HG03354 (cell line): ENCODE measurements at regions not wholly inside any gene's neighbourhood (a gene's known extent, or its start where the extent isn't known, plus 50 kb on each side); places are given as distances from the start of the nearest gene placed in this dataset.

ENCODE experiments used
- ATAC-seq: cut with Tn5 transposase; IDR thresholded peaks from one replicate; pipeline ENCODE4 v1.9.1; 2021; ENCODE audit warnings: mild to moderate bottlenecking; ENCODE audit not compliant: unreplicated experiment, poor library complexity, severe bottlenecking

GRCh38 chr11:15525582-15525981 is 410.9 kb downstream of the INSC start:
- no peak for ATAC-seq

- ATAC-seq, result no peak
These were observed 411.3 kb downstream of the INSC start for GRCh38 chr11:15526032-15526431.

- ATAC-seq, result no peak
These were observed 412.2 kb downstream of the INSC start for GRCh38 chr11:15526859-15527450.

GRCh38 chr11:15532432-15532831 is 417.7 kb downstream of the INSC start:
- ATAC-seq, result no peak

GRCh38 chr11:15534266-15534665 is 419.5 kb downstream of the INSC start:
- ATAC-seq, result no peak

- ATAC-seq, result no peak
These were observed 420.7 kb downstream of the INSC start for GRCh38 chr11:15535414-15535813.

- ATAC-seq, result no peak
These were observed 421.7 kb downstream of the INSC start for GRCh38 chr11:15536438-15536837.

- ATAC-seq, result no peak
These were observed 424.9 kb downstream of the INSC start for GRCh38 chr11:15539645-15540044.

- no peak for ATAC-seq
These were observed 426.4 kb downstream of the INSC start for GRCh38 chr11:15541079-15541478.

GRCh38 chr11:15544353-15544752 is 429.6 kb downstream of the INSC start:
- ATAC-seq, result no peak

- ATAC-seq, result no peak
These were observed 433.0 kb downstream of the INSC start for GRCh38 chr11:15547685-15548084.

- ATAC-seq, result no peak
These were observed 437.5 kb downstream of the INSC start for GRCh38 chr11:15551901-15552851.

- no peak for ATAC-seq
These were observed 440.4 kb downstream of the INSC start for GRCh38 chr11:15555161-15555560.

GRCh38 chr11:15557457-15558230 is 442.9 kb downstream of the INSC start:
- ATAC-seq, result no peak

GRCh38 chr11:15558513-15559181 is 443.9 kb downstream of the INSC start:
- no peak for ATAC-seq

GRCh38 chr11:15560689-15561467 is 446.2 kb downstream of the INSC start:
- no peak for ATAC-seq

GRCh38 chr11:15562230-15562629 is 447.5 kb downstream of the INSC start:
- ATAC-seq, result no peak

GRCh38 chr11:15563054-15563453 is 448.3 kb downstream of the INSC start:
- ATAC-seq, result no peak

GRCh38 chr11:15565880-15566279 is 451.2 kb downstream of the INSC start:
- no peak for ATAC-seq
